ENCODE measurements at regions not wholly inside any gene's neighbourhood (a gene's known extent, or its start where the extent isn't known, plus 50 kb on each side); places are given as distances from the start of the nearest gene placed in this dataset.
A peak's percentile ranks its signal among the peaks of the same experiment; 100 is the strongest.

DNA sequence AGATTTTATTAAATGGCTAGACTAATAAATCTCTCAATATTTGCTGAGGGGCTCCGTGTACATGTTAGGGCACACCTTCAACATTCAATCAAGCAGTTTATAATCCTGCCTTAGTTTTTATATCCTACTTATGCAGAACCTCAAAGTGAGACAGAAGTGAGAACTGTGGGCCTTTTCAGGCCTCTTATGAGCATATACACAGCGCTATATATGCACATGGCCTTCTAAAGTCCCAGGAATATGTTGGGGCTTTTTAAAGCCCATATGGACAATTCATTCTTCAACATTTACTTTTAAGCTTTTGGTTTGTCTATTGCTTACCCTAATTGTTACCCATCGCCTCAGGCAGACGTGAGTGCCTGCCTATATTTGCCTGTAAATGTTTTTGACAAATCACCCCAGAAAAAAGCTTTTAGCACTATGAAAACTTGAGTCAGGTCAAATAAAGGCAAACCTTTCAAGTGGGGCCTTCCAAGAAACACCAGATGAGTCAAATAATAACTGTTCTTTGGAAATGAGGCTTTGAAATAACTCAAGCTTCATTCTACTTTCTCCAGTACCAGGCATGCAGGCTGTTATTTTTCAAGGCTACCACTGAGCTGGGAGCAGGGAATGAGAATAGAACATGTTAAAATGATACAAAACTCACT is 58.2 kb downstream of the ESM1 start:
- DNase-seq (ENCODE audit: low read depth, low spot score): no peak

DNA sequence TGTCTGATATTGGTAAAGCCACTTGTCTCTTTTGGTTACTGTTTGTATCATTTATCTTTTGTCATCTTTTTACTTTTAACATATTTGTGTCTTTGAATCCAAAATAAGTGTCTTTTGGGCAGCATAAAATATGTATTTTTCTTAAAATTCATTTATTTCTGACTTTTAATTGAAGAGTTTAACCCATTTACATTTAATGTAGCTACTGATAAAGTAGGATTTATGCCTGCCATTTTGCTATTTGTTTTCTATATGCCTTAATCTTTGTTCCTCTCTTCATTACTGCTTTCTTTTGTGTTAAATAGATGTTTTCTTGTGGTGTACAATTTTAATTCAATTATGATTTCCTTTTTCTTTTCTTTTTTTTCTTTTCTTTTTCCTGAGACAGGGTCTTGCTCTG is 60.9 kb downstream of the ESM1 start:
- DNase-seq (ENCODE audit: low read depth, low spot score): no peak

DNA sequence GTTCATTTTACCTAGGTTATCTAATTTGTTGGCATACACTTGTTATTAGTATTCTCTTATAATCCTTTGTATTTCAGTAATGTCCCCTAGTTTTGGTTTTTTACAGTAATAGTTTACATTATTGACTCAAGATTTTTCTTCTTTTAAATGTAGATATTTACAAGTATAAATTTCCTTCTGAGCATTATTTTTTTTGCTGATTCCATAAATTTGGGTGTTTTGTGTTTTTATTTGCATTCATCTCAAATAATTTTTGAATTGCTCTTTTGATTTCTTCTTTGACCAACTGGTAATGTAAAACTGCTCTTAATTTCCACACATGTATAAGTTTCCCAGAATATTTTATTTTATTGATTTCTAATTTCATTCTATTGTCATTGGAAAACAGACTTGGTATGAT is 68.1 kb downstream of the ESM1 start:
- DNase-seq (ENCODE audit: low read depth, low spot score): no peak

DNA sequence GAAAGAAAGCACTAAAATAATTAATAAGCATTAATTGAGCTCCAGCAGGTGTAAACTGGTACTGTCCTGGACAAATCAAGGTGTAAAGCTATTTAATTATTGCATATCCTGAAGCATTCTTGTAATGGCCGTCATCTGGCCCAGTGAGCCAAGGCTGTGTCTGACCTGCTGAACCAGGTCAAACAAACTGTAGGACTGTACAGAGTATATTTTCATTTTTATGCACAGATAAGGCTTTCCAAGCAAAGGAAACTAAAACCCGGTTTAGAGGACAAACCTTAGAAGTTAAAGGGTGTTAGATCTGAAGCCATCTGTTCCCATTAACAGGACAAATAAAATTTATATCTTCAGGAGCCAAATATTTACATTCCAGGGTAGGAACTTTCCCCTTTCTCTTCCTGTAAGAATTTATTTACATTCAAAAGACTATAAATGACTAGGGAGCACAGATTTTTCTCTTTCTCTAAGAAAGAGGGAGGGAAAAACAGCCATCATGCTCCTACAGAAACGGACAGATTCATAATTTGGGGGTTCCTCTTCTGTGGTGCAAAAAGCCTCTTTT is 69.8 kb downstream of the ESM1 start:
- DNase-seq (ENCODE audit: low read depth, low spot score): no peak

DNA sequence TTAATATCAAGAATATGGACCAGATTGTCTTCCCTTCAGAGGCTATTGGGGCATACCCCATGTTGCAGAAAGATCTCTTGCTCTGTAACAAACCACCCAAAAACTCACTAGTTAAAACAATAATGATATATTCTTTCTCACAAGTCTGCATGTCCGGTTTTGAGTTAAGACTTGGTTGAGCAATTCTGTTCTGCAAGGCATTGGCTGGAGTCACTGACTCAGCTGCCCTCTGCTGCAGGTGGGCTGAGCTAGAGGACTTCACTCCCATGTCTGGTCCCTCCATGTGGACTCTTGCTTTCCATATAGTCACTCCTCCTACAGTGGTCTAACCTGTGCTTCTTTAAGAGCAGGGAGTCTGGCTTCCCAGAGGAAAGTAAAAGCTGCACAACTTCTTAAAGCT is 73.4 kb downstream of the ESM1 start:
- DNase-seq (ENCODE audit: low read depth, low spot score): no peak

DNA sequence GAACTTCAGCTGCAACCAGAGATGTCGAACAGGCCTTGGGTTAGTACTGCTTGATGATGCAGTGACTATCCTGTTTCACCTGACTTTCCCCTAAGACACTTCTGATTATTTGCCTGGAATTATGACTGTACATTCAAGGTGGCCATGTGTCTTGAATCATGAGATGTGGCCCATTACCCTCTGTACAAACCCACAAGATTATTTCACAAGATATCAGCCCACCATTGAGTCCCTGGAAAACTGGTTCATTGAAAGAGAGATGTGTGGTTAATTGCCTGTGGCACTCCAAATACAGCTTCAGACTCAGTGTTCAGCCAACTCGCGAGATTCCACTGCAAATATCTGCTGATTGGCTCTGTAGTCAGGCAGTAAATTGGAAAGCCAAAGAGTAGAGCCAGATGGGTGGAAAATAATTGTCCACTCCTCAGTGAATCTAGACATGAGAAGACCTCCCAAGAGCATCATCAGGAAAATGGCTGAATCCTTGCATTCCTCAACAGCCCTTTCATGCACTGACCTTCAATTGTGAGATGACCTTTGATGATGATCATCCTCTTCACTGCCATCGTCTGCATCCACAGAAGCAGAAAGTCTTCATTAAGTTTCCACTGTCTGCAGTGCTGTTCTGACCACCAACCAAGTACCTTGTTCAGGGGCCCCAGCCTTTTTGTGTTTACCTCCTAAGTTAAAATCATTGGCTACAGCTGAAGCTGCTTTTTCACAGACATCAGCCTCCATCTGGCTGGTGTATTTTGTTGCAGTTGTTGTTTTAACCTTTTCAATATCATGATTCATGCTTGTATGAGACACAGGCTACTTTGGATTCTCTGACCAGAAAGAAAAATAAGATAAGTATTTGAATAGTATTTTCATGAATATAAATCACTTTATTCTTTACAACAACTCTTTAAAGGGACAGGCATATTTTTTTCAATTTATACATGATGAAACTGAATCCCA is 75.2 kb downstream of the ESM1 start:
- no peak for DNase-seq (ENCODE audit: low read depth, low spot score)

DNA sequence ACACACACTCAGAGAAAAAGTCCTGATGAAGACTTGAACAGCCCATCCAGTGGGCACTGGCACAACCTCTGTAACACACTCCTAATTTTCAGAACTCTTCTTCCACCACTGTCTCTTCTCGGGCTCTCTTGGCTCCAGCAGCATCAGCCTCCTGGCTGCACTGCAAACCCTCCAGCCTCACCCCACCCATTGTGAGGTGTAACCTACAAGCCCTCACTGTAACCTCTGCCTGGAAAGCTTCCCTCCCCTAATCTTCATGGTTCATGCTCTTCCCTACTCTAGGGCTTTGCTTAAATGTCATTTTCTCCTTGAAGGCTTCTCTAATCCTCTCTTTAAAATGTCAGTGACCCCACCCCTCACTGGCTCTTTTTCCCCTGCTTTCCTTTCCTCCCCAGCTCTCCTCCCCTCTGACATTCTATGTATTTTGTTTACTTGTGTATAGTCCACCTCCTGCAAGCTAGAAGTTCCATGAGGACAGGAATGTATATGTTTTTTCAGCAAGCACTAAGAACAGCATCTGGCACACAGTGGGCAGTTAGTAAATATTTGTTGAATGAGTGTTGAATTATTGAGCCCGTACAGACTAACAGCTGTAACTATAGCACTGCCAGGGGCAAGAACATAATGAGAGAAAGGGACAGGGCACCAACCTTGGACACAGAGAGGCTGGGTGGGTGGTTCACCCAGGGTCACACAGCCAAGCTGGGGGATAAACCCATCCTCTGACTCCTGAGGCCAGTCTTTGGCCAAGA is 76.4 kb downstream of the ESM1 start:
- no peak for DNase-seq (ENCODE audit: low read depth, low spot score)

DNA sequence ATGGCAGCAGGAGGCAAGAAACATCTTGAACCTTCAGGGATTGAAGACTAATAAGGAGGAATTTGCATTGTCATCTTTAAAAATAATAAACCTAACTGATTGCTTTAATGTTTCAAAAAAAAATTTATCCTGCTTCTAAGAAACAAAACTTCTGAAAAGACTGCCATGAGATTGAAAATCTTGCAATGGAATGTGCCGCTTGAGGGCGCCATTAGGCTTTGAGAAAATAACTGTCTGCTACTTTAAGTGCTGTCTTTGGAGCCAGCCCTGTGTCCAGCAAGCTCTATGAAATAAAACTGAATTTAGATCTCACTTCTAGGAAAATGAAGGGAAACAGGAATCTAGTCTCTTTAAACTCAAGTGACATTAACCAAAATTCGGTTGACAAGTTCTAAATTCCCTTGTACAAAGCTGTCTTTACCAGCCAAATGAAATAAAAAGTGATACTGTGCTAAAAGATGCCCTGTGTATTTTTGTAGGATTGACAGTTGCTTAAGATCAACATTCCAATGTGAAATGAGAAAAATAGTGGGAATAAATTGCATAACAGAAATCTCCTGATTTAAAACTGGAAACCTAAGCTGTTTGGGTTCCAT is 79.4 kb downstream of the ESM1 start:
- peak; percentile 41 for DNase-seq (ENCODE audit: low read depth, low spot score)

DNA sequence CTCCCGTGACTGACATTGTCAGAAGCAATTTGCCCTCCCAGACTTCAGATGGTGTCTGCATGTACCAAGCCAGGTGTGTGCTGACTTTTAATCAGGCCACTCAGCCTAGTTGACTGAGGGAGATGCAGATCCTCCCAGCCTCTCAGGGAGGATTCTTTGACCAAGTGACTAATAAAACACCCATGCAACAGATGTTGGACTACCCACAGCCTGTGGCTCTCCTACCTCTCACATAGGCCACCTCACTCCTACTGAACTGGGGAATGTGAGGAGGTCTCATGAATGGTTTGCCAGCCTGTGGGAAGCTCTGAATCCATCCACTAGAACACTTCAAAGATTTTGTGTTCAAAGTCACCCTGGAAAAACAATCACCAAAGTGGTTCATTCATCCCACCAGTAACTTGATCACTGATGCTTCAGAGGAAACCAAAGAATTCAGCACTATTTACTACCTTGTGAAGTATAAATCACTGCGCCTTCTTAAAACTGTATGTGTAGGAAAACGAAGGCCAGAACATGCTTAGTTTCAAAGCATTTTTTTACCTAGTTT is 80.1 kb downstream of the ESM1 start:
- no peak for DNase-seq (ENCODE audit: low read depth, low spot score)

DNA sequence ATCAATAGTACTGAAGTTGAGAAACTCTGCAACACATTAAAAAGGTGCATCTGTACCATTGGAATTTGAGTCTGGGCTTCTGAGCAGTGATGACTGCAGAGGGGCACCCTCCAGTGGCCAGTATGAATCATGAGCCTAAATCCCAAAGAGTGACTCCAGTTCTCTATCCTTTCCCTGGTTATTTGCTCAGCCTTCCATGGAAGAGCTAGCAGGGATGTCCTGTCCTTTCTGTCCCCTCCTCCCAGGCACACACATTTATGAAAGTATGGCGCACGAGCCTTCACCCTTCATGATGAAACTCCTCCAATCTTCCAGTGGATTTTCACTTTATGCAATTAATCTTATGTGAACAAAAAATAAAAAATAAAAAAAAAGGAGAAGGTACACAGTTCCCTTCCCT is 81.0 kb downstream of the ESM1 start:
- no peak for DNase-seq (ENCODE audit: low read depth, low spot score)

DNA sequence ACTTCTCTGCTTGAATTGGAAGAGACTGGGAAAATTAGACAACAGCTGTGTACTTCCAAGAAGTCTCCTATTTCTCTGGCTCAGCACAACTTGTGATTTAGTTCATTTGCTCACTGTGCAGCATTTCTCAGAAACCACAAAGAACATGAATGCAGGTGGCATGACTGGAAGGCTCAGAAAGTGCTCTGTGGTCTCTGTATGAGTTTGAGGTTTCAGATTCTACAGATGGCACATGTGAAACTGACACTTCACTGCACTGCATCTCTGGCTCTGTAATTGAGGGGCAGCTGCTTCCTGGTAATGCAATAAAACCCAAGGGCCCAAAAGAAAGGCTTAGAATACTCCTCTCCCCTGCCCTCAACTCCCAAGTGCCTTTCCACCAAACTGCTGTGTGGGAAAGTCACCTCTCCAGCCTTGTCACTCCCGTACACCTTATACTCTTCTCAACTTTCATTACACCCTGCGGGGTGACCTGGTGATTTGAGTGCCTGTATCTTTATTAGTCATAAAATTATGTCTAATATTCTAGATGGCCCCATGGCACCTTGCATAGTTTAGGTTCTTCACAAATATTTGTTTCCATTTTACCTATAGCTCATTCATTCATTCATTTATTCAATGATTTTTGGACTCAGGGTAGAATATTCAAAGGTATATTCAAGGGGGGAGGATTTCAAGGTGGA is 82.5 kb downstream of the ESM1 start:
- no peak for DNase-seq (ENCODE audit: low read depth, low spot score)

DNA sequence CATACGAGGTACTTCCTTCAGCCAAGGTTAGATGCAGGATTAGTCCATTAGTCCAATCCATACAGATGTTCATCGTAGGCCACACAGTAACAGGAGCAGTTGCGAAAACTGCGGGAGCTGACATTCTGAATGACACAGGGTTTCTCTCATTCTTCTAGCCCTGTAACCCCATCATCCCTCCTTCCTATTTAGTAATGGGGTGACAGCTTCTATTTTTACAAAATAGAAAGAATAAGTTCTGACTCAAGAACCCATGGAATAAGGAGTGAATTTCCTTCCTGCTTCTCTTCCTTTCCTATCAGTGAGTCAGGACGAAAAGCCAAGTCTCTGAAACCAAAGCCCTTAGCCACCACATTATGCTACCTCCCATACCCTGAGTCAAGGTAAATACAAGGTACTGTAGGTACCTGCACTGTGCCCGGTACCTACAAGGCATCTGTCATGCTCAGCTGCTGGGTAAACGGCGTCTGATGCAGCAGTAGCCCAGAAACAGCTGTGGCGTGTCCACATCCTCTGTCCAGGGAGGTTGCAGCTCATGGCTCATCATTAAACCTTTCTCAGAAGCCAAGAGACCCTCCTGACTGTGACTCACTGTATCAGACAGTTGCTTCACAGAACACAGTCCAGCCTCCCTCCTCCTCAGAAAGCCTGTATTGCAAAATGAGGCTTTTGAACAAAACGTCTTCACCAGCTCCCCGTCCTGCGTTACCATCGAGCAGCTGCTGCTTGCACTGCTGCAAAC is 84.2 kb downstream of the ESM1 start:
- DNase-seq (ENCODE audit: low read depth, low spot score): no peak

DNA sequence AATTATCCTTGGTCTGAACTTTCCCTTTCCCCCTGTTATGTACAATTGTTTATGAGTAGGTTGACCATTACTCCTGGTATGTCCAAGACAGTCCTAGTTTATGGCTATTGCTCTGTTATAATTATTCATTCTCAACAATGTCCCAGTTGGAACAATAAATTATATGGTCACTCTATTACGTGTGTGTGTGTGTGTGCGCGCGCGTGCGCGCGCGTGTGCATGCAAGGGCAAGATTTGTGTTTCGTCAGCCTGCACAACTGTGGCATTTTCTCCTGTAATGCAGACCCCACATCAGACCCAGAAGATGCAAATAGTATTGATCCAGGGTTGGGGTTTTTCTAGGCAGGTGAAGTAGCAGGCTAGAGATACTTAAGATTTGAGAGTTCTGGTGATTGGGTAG is 88.4 kb downstream of the ESM1 start:
- no peak for DNase-seq (ENCODE audit: low read depth, low spot score)

DNA sequence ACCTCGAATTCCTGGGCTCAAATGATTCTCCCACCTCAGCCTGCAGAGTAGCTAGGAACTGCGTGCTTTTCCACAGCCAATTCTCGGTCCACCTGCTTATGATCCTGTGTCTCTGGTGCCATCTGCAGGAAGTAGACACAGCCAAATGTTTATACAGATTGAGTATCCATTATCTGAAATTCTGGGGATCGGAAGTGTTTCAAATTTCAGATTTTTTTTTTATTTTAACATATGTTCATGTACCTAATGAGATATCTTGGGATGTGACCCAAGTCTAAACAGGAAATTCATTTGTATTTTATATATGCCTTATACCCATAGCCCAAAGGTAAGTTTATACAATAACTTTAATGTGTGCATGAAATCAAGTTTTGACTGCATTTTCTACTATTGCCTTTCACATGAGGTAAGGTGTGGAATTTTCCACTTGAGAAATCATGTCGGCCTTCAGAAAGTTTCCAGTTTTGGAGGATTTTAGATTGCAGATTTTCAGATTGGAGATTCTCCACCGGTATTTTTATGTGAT is 89.5 kb downstream of the ESM1 start:
- DNase-seq (ENCODE audit: low read depth, low spot score): no peak

DNA sequence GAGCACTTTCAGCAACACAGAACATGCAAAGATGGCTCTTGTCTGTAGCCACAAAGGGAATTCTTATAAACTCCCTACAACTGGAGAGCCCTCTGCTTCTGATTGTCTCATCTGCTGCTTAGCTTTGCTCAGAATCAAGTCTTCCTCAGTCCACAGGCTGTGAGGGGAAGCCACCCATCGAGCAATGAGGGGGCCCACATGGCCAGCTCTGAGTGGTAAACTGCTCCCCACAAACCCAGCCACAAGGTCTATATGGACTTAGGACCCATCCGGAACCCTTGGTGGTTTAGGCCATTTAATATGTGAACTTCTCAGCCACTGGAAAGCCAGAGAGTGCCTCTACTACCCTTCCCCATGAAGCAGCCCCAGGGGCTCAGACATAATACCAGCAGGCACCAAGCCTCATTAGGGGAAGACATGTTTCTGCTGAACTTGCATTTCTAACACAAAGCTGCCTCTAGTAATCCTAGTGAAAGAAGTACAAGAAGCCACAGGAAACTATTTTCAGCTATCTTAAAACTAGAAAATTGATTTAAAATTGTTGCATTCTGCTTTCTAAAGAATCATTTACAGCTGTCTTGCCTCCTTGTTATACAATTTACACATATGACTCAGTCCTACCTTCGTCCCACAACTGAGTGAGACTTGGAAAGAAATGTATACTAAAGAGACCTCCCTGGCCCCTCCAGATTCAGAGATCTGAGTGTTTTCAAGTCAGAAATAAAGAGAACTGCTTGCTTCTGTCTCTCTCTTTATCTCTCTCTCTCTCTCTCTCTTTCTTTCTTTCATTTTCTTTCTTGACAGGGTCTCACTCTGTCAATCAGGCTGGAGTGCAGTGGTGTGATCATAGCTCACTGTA is 90.2 kb downstream of the ESM1 start:
- no peak for DNase-seq (ENCODE audit: low read depth, low spot score)

DNA sequence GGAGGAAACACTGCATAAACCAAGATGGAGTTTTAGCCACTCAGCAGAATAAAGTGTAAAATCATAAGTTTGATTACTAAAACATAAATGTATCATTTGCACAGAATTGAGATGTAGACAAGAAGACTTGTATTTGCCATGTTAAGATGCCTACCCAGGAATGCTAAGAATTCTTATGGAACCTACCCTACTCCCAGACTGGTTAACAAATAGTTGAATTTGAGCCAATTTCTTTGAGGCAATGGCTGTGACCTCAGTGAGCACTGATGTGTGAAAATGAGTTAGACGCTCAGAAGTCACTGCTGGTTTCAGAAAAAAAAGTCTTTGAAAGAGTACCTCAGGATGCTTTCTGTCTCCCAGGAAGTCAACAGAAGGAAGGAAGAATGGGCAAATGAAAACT is 95.6 kb downstream of the ESM1 start:
- no peak for DNase-seq (ENCODE audit: low read depth, low spot score)

DNA sequence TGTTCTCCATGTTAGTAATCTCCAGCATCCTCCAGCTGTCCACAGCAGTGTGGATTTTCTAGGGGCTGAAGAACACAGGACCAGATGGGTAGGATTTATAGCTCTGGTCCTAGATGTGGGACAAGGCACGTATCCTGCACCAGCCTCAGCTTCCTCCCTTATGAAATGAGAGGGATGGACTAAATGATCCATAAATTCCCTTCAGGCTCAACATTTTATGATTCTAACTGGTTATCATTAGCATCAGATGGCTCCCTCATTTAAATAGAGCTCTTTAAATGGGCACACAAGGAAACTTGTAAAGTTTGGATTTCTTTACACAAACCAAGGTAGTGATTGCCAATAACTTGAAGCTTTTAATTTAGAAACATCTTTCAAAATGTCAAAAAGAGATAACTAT is 97.7 kb downstream of the ESM1 start:
- no peak for DNase-seq (ENCODE audit: low read depth, low spot score)

DNA sequence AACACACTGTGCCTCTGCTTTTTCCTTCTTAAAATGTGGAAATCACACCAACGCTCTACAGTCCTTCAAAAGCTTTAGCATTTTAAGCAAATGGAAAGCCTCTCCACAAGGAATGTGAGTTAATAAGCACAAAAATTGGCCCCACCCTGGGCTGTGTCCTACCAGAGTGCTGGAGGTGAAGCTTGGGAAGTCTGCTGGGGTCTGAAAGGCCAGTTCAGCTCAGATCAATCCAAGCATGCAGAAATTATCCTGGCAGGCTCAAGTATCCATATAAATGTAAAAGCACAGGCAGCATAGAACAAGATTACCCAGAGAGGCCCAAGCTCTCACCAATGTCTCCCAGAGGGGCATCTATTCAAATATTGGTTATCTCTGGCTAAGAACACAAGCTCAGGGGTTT is 98.5 kb downstream of the ESM1 start:
- no peak for DNase-seq (ENCODE audit: low read depth, low spot score)

DNA sequence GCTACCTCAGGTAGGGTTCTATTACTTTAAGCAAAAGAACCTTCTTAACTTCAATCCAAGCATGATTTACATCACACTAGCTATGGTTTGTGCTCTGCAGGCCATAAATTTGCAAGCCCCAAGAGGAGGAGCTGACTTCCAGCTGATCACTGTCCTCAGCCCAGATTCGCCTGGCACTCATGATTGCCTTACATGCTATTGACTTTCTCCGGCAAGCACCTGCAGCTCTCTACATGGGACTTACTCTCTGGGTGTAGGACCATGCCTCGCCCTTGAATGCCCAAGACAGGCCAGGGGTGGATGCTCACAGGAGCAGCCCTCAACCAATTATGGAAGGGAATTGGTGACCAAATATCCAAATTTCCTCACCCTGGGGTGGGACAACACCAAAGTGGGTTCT is 99.8 kb downstream of the ESM1 start:
- DNase-seq (ENCODE audit: low read depth, low spot score): no peak

Measured in activated CD4-positive, CD25-positive, alpha-beta regulatory T cell treated with anti-CD3 and anti-CD28 coated beads, Interleukin-2, amount 50 U/mL, for 16 hours (primary cell).